A673 (cell line): ENCODE measurements at regions not wholly inside any gene's neighbourhood (a gene's known extent, or its start where the extent isn't known, plus 50 kb on each side); places are given as distances from the start of the nearest gene placed in this dataset.

Source experiments
- BruUV-seq: library from RNA; stranded (reverse); fragments of 400-500 nt; replicated peaks from 2 replicates; lab custom pipeline; 2021; lab: Mats Ljungman, UMichigan
- CTCF ChIA-PET: fragments of 300-600 bp; sonication (Branson Sonifier 250); formaldehyde crosslinking; loops from one replicate; lab custom pipeline; 2022; ENCODE audit warnings: antibody characterized with exemption; lab: Charles Lee
- POLR2A ChIA-PET: fragments of 300-600 bp; sonication (Branson Sonifier 250); formaldehyde crosslinking; loops from one replicate; lab custom pipeline; 2022; ENCODE audit warnings: antibody characterized with exemption; ENCODE audit not compliant: low non-redundant PET; lab: Charles Lee
- DNase-seq: peaks from one replicate; pipeline ENCODE4 v3.0.0-alpha.2; 2015; ENCODE audit warnings: low spot score
- H3K27ac ChIP-seq: fragments of 200-600 bp; sonication (generic); 2 replicates; pipeline ENCODE4 v1.5.1; 2016; ENCODE audit warnings: mixed run types, low read depth, mild to moderate bottlenecking, mixed read lengths, antibody characterized with exemption, low read length; ENCODE audit not compliant: poor library complexity, severe bottlenecking
- H3K27me3 ChIP-seq: fragments of 200-600 bp; sonication (generic); replicated peaks from 2 replicates; pipeline ENCODE4 v1.6.1; 2017; ENCODE audit warnings: mixed run types, low read depth, mild to moderate bottlenecking, mixed read lengths, antibody characterized with exemption, low read length; ENCODE audit not compliant: insufficient read depth, poor library complexity
- H3K36me3 ChIP-seq: fragments of 200-600 bp; sonication (generic); 2 replicates; pipeline ENCODE4 v1.6.1; 2016; ENCODE audit warnings: mixed run types, mild to moderate bottlenecking, mixed read lengths, antibody characterized with exemption, low read length; ENCODE audit not compliant: insufficient read depth, poor library complexity, severe bottlenecking
- H3K4me1 ChIP-seq: fragments of 200-600 bp; sonication (generic); 2 replicates; pipeline ENCODE4 v1.6.1; 2017; ENCODE audit warnings: mixed run types, mild to moderate bottlenecking, mixed read lengths, antibody characterized with exemption, low read length; ENCODE audit not compliant: insufficient read depth, poor library complexity, severe bottlenecking
- H3K4me3 ChIP-seq: fragments of 200-600 bp; sonication (generic); 2 replicates; pipeline ENCODE4 v1.5.1; 2016; ENCODE audit warnings: low read depth, mixed run types, mild to moderate bottlenecking, mixed read lengths, low read length; ENCODE audit not compliant: poor library complexity, severe bottlenecking
- H3K9me3 ChIP-seq: fragments of 200-600 bp; sonication (generic); 2 replicates; pipeline ENCODE4 v1.6.1; 2016; ENCODE audit warnings: mixed run types, low read depth, mild to moderate bottlenecking, mixed read lengths, antibody characterized with exemption, low read length; ENCODE audit not compliant: poor library complexity, severe bottlenecking
- CTCF ChIP-seq: fragments of 300-800, 200-600 bp; sonication (generic); conservative IDR thresholded peaks from 2 replicates; pipeline ENCODE4 v1.5.1; 2017; ENCODE audit warnings: low read depth, mild to moderate bottlenecking, antibody characterized with exemption, low read length, moderate library complexity, mixed read lengths
- EZH2 ChIP-seq: fragments of 200-600 bp; sonication (generic); IDR thresholded peaks from 2 replicates; pipeline ENCODE4 v1.6.1; 2017; ENCODE audit warnings: borderline replicate concordance, low read depth, mild to moderate bottlenecking, mixed read lengths, antibody characterized with exemption, low read length; ENCODE audit not compliant: poor library complexity, severe bottlenecking
- intact Hi-C: fragments of 100-400 bp; cut with micrococcal nuclease; formaldehyde crosslinking; loops from one replicate; pipeline ENCODE4 v1.10.0; 2022; ENCODE audit not compliant: unreplicated experiment

DNA sequence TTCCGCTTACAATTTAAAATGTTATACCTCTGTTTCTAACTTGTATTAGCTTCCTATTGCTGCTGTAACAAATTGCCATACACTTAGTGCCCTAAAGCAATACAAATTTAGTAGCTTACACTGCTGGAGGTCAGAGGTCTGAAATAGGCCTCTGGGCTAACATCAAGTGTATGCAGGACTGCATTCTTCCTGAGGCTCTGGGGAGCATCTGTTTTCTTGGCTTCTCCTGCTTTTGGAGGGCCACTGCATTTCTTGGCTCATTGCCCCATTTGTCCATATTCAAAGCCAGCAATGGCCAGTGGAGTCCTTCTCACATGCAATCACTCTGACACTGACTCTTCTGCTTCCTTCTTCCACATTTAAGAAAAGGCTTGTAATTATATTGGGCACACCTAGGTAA is 639.8 kb upstream of the INTU start:
- BruUV-seq = no TSS peak
- H3K36me3 ChIP-seq = no peaks in the 10 kb centered on the region
- H3K27me3 ChIP-seq = no peaks in the 10 kb centered on the region
- DNase-seq = no peak
- POLR2A ChIA-PET = no interaction called here
- H3K27ac ChIP-seq = no peak overlapping the region
- H3K4me3 ChIP-seq = no peak overlapping the region
- no peaks in the 10 kb centered on the region for H3K4me1 ChIP-seq
- CTCF ChIA-PET = no interaction called here
- H3K9me3 ChIP-seq = no peaks in the 10 kb centered on the region
- intact Hi-C loops = no loop called here
- TF ChIP-seq CTCF (no peak), EZH2 (no peak)

DNA sequence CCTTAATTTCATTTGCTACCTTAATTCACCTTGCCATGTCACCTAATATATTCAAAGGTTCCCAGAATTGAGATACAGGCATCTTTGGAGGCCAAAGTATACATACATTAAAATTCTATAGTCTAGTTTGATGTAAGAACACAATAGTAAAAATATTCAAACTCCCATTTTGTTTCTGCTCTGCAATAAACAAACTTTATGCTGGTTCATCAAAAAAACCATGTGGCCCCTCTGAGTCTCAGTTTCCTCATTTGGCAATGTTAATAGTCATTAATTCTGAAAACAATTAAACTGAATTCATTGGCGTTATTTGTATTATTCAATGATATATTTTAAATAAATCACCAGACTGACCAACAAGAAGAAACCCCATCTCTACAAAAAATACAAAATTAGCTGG is 639.4 kb upstream of the INTU start:
- Histone ChIP-seq H3K27ac (no peak overlapping the region), H3K4me1 (no peaks in the 10 kb centered on the region), H3K4me3 (no peak overlapping the region), H3K9me3 (no peaks in the 10 kb centered on the region), H3K27me3 (no peaks in the 10 kb centered on the region), H3K36me3 (no peaks in the 10 kb centered on the region)
- intact Hi-C loops = no loop called here
- no TSS peak for BruUV-seq
- no peak for DNase-seq
- CTCF ChIA-PET = no interaction called here
- POLR2A ChIA-PET = no interaction called here
- TF ChIP-seq CTCF = no peak
- TF ChIP-seq EZH2 = no peak

GRCh38 chr4:126995235-126995634 is 637.5 kb upstream of the INTU start:
- no peaks in the 10 kb centered on the region for H3K4me1 ChIP-seq
- intact Hi-C loops = no loop called here
- H3K36me3 ChIP-seq = no peaks in the 10 kb centered on the region
- CTCF ChIA-PET = no interaction called here
- no peaks in the 10 kb centered on the region for H3K27me3 ChIP-seq
- no peak for DNase-seq
- no peaks in the 10 kb centered on the region for H3K9me3 ChIP-seq
- H3K4me3 ChIP-seq = no peak overlapping the region
- H3K27ac ChIP-seq = no peak overlapping the region
- TF ChIP-seq CTCF = no peak
- no peak for TF ChIP-seq EZH2
- POLR2A ChIA-PET = no interaction called here
- BruUV-seq = no TSS peak
